ENCODE measurements at regions not wholly inside any gene's neighbourhood (a gene's known extent, or its start where the extent isn't known, plus 50 kb on each side); places are given as distances from the start of the nearest gene placed in this dataset.

DNA sequence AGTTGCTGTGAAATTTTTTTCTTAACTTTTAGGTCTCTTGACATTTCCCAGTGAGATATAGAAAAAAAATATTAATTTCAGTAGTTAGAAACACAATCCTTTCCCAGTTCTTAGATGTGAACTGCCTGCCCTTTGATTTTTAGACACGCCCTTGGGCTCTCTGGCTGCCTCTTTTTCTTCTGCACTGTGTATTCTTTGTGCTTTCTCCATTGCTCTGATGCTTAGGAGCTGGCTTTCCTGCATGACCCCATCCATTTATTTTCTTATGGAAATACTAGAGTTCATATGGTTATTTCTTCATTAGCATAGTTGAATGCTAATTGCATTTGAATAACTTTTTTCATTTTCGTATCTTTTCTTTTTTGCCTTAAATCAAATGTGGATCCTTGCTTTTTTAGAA lies 224.9 kb upstream of the SMIM31 start:
- H3K9me3 ChIP-seq: no peaks in the 10 kb centered on the region
- H3K4me3 ChIP-seq: no peak overlapping the region
- H3K4me1 ChIP-seq (ENCODE audit: low read depth): no peaks in the 10 kb centered on the region
- no peak for ATAC-seq
- DNase-seq: no peak
- no peaks in the 10 kb centered on the region for H3K36me3 ChIP-seq (ENCODE audit: low read depth)
- intact Hi-C loops (cut with DNase I, micrococcal nuclease): no loop called here
- TF ChIP-seq, protein P1, sequence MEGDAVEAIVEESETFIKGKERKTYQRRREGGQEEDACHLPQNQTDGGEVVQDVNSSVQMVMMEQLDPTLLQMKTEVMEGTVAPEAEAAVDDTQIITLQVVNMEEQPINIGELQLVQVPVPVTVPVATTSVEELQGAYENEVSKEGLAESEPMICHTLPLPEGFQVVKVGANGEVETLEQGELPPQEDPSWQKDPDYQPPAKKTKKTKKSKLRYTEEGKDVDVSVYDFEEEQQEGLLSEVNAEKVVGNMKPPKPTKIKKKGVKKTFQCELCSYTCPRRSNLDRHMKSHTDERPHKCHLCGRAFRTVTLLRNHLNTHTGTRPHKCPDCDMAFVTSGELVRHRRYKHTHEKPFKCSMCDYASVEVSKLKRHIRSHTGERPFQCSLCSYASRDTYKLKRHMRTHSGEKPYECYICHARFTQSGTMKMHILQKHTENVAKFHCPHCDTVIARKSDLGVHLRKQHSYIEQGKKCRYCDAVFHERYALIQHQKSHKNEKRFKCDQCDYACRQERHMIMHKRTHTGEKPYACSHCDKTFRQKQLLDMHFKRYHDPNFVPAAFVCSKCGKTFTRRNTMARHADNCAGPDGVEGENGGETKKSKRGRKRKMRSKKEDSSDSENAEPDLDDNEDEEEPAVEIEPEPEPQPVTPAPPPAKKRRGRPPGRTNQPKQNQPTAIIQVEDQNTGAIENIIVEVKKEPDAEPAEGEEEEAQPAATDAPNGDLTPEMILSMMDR (IDR thresholded peaks at IDR 0.05): no peak

DNA sequence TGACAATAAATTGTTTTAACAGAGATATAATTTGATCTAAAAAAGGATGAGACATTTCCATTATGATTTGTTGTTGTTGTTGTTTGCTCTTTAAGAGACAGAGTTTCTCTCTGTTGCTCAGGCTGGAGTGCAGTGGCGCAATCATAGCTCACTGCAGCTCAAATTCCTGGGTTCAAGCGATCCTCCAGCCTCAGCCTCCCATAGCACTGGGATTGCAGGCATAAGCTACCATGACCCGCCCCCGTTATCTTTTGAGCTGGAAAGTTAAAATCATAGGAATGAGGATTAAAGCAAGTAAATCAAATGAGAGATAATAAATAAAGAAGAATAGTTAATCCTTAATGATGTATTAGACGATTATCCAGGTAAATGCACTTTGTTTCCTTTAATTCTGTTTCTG lies 224.4 kb upstream of the SMIM31 start:
- TF ChIP-seq, protein P1 (IDR thresholded peaks at IDR 0.05): no peak
- DNase-seq: no peak
- Histone ChIP-seq H3K4me1 (ENCODE audit: low read depth) (no peaks in the 10 kb centered on the region), H3K9me3 (no peaks in the 10 kb centered on the region), H3K36me3 (ENCODE audit: low read depth) (no peaks in the 10 kb centered on the region), H3K4me3 (no peak overlapping the region)
- intact Hi-C loops (cut with DNase I, micrococcal nuclease): no loop called here
- ATAC-seq: no peak

DNA sequence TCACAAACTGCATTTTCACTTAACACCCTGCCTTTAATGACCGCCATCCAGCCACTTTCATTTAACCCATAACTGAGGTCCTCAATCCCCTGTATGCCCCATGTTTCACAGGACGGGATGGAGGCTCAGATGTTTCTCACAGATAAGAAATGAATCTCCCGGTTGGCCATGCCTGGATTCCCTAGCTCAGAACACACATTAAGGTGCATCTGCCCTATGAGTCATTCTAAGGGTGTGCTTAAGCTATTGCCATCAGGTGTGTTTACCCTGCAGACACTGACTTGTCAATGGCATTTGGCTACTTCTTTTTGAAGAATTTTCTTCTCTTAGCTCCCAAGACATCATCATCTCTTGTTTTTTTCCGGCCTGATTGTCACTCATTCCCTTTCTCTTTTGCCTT lies 222.6 kb upstream of the SMIM31 start:
- TF ChIP-seq, protein P1 (IDR thresholded peaks at IDR 0.05): no peak

DNA sequence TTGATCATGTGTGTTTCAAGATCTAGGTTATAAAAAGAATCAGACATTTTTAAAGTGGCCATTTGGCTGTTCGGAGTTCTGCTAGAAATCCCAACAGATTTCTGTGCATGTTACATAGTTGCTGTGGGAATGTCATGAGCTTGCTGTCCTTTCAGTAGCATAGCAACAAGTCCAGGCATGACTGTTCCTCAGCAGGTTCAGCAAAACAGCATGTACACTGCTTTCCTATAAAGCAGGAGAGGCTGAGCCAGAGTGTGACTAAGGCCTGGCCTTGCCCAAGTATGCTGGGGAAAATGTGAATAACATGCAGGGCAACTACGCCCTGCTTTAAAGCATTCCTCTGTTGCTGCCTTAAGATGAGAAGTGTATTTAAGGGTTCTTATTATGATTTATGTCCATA lies 217.1 kb upstream of the SMIM31 start:
- no peaks in the 10 kb centered on the region for H3K4me1 ChIP-seq (ENCODE audit: low read depth)
- peaks cover 14% of the 10 kb centered on the region for H3K9me3 ChIP-seq
- intact Hi-C loops (cut with DNase I, micrococcal nuclease): no loop called here
- H3K36me3 ChIP-seq (ENCODE audit: low read depth): no peaks in the 10 kb centered on the region
- H3K4me3 ChIP-seq: no peak overlapping the region
- DNase-seq (no peak), ATAC-seq (no peak)
- TF ChIP-seq, protein P1 (IDR thresholded peaks at IDR 0.05): no peak

More for the DNA sequence above, 222.6 kb upstream of the SMIM31 start:
- ATAC-seq (no peak), DNase-seq (no peak)
- intact Hi-C loops (cut with DNase I, micrococcal nuclease): no loop called here
- H3K4me3 ChIP-seq: no peak overlapping the region
- H3K4me1 ChIP-seq (ENCODE audit: low read depth): no peaks in the 10 kb centered on the region
- no peaks in the 10 kb centered on the region for H3K36me3 ChIP-seq (ENCODE audit: low read depth)
- H3K9me3 ChIP-seq: no peaks in the 10 kb centered on the region

DNA sequence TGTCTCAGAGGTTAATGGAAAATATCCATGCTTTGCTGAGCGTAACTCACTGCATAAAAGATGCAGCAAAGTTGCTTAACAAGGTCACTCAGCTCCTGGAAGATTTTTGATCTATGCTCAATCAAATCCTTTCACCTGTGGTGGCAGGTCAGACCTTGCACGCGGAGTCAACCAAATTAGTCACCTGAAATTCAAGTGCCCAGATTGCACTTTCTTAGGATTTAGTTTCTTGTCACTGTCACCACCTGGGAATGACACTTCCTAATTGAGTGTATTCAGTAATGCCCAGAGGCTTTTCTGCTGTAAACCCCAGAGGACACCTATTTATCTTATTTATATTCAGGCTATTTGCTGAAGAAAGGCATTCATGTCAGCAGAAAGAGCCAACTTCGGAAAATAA lies 215.8 kb upstream of the SMIM31 start:
- TF ChIP-seq, protein P1 (IDR thresholded peaks at IDR 0.05): no peak
- intact Hi-C loops (cut with DNase I, micrococcal nuclease): no loop called here
- no peak for ATAC-seq

DNA sequence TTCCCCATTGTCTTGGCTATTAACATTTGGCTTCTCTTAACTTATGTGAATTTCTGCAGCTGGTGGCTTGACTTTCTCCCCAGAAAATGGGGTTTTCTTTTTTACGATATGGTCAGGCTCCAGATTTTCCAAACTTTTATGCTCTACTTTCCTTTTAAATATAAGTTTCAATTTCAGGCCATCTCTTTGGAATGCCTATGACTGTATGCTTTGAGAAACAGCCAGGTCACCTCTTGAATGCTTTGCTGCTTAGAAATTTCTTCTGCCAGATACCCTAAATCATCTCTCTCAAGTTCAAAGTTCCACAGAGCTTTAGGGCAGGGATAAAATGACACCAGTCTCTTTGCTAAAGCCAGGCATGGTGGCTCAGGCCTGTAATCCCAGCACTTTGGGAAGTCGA lies 212.9 kb upstream of the SMIM31 start:
- H3K9me3 ChIP-seq: peaks cover 16% of the 10 kb centered on the region
- DNase-seq (no peak), ATAC-seq (no peak)
- intact Hi-C loops (cut with DNase I, micrococcal nuclease): no loop called here
- no peaks in the 10 kb centered on the region for H3K4me1 ChIP-seq (ENCODE audit: low read depth)
- no peaks in the 10 kb centered on the region for H3K36me3 ChIP-seq (ENCODE audit: low read depth)
- H3K4me3 ChIP-seq: no peak overlapping the region
- TF ChIP-seq, protein P1 (IDR thresholded peaks at IDR 0.05): no peak

More for the DNA sequence above, 215.8 kb upstream of the SMIM31 start:
- peaks cover 15% of the 10 kb centered on the region for H3K9me3 ChIP-seq
- no peaks in the 10 kb centered on the region for H3K36me3 ChIP-seq (ENCODE audit: low read depth)
- DNase-seq: no peak
- no peaks in the 10 kb centered on the region for H3K4me1 ChIP-seq (ENCODE audit: low read depth)
- no peak overlapping the region for H3K4me3 ChIP-seq
